ENCODE measurements at regions not wholly inside any gene's neighbourhood (a gene's known extent, or its start where the extent isn't known, plus 50 kb on each side); places are given as distances from the start of the nearest gene placed in this dataset.

- DNase-seq = no peak
- WGBS, 3 donors = 53 to 63% (median 63%) methylated on average over 1 of the region's 1 CpG
- H3K27ac ChIP-seq = no peak overlapping the region
- no peak overlapping the region for H3K4me3 ChIP-seq
- no peaks in the 10 kb centered on the region for H3K36me3 ChIP-seq
- intact Hi-C loops (cut with DNase I) = no loop called here
- no peak for TF ChIP-seq CTCF (IDR thresholded peaks at IDR 0.05)
- TF ChIP-seq POLR2A (IDR thresholded peaks at IDR 0.05) = no peak
- TF ChIP-seq EP300 (IDR thresholded peaks at IDR 0.05) = no peak
- no peaks in the 10 kb centered on the region for H3K9me3 ChIP-seq
- H3K27me3 ChIP-seq = no peaks in the 10 kb centered on the region
- H3K4me1 ChIP-seq (ENCODE audit: insufficient read depth) = no peaks in the 10 kb centered on the region
These were observed 75.9 kb upstream of the PRR16 start for GRCh38 chr5:120388016-120388781.

GRCh38 chr5:120394259-120394658 lies 69.8 kb upstream of the PRR16 start:
- Histone ChIP-seq H3K4me1 (ENCODE audit: insufficient read depth) (no peaks in the 10 kb centered on the region), H3K36me3 (no peaks in the 10 kb centered on the region), H3K27ac (no peak overlapping the region), H3K9me3 (no peaks in the 10 kb centered on the region), H3K27me3 (no peaks in the 10 kb centered on the region), H3K4me3 (no peak overlapping the region)
- no peak for TF ChIP-seq CTCF (IDR thresholded peaks at IDR 0.05)
- TF ChIP-seq POLR2A (IDR thresholded peaks at IDR 0.05) = no peak
- no peak for TF ChIP-seq EP300 (IDR thresholded peaks at IDR 0.05)
- intact Hi-C loops (cut with DNase I) = no loop called here
- no peak for DNase-seq

- Histone ChIP-seq H3K27ac (no peak overlapping the region), H3K27me3 (no peaks in the 10 kb centered on the region), H3K9me3 (no peaks in the 10 kb centered on the region), H3K4me3 (no peak overlapping the region), H3K36me3 (no peaks in the 10 kb centered on the region), H3K4me1 (ENCODE audit: insufficient read depth) (no peaks in the 10 kb centered on the region)
- intact Hi-C loops (cut with DNase I) = no loop called here
- TF ChIP-seq CTCF (IDR thresholded peaks at IDR 0.05) (no peak), POLR2A (IDR thresholded peaks at IDR 0.05) (no peak), EP300 (IDR thresholded peaks at IDR 0.05) (no peak)
- no peak for DNase-seq
These were observed 67.9 kb upstream of the PRR16 start for GRCh38 chr5:120396186-120396585.

GRCh38 chr5:120400356-120400755 lies 63.7 kb upstream of the PRR16 start:
- no peaks in the 10 kb centered on the region for H3K9me3 ChIP-seq

More at GRCh38 chr5:120400356-120400755, 63.7 kb upstream of the PRR16 start:
- no peak for DNase-seq
- Histone ChIP-seq H3K27me3 (no peaks in the 10 kb centered on the region), H3K4me3 (no peak overlapping the region), H3K4me1 (ENCODE audit: insufficient read depth) (no peaks in the 10 kb centered on the region), H3K36me3 (no peaks in the 10 kb centered on the region), H3K27ac (no peak overlapping the region)
- 92 to 97% (median 97%) methylated on average over 1 of the region's 1 CpG for WGBS, 3 donors
- intact Hi-C loops (cut with DNase I) = no loop called here
- no peak for TF ChIP-seq CTCF (IDR thresholded peaks at IDR 0.05)
- no peak for TF ChIP-seq POLR2A (IDR thresholded peaks at IDR 0.05)
- TF ChIP-seq EP300 (IDR thresholded peaks at IDR 0.05) = no peak
